NCI-H1694 (cell line): ENCODE measurements at regions not wholly inside any gene's neighbourhood (a gene's known extent, or its start where the extent isn't known, plus 50 kb on each side); places are given as distances from the start of the nearest gene placed in this dataset.
"Not testable (repeated sequence)": the region's sequence is repeated elsewhere in the genome, so short reads cannot be mapped to it uniquely, and the experiment has no call there.

Source experiments
- DNase-seq: peaks from one replicate; lab custom pipeline; 2025; lab: John Stamatoyannopoulos, UW

DNA sequence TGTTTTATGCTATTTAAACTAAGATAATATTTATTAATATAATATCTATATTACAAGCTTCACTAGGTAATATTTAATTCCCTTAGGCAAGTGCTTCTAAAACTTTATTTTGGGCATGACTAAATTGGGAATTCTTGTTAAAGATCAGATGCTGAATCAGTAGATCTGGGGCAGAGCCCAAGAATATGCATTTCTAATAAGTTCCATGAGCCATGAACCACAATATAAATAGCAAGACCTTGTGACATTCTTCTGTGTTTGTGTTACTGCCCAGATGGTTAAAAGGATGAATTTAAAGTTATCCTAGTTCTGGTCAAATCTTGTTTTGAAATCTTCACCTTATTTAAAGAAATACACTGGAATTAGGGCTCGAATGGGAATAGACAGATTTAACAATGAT is 258.4 kb upstream of the CACNA2D1 start:
- DNase-seq = no peak

DNA sequence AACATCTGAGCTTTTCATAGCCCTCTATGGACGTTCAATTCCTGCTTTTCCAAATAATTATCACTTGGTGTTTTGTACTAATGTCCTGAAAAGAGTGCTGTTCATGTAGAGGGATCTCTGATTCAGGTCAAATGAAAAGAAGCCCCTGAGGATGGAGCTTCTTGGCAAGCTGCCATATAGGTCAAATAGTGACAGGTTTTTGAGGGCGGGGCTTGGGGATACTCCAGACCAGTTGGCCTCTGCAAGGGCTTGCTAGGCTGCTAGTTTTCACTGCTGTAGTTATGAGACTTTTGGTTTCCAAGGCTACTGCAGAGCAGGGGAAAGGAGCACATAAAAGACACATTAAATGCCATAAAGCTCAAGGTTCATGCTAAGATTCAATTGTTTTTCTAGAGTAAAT is 257.2 kb upstream of the CACNA2D1 start:
- no peak for DNase-seq

DNA sequence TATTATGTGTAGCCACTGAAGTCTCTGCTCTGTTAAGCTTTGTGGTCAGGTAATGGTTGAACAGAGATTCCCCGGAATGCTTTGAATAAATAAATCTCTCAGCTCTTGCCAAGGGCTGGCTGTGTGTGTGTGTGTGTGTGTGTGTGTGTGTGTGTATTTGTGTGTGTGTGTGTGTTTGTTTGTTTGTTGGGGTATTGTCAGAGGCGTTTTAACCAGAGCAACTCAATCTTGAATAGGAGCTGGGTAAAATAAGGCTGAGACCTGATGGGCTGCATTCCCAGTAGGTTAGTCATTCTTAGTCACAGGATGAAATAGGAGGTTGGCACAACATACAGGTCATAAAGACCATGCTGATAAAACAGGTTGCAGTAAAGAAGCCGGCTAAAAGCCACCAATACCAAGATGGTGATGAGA is 256.2 kb upstream of the CACNA2D1 start:
- DNase-seq = no peak

DNA sequence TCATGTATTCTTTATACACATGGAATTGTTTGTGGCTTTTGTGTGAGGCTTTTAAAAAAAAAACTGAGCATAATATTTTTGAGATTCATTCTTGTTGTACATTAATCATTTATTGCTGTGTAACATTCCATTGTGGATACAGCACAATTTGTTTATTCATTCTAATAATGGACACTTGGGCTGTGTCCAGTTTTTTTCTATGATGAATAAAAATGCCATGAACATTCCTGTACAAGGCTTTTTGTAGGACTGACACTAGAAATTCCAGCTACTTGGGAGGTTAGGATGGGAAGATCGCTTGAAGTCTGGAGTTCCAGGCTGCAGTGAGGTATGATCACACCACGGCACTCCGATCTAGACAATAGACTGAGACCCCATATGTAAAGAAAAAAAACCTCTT is 254.3 kb upstream of the CACNA2D1 start:
- DNase-seq = no peak

DNA sequence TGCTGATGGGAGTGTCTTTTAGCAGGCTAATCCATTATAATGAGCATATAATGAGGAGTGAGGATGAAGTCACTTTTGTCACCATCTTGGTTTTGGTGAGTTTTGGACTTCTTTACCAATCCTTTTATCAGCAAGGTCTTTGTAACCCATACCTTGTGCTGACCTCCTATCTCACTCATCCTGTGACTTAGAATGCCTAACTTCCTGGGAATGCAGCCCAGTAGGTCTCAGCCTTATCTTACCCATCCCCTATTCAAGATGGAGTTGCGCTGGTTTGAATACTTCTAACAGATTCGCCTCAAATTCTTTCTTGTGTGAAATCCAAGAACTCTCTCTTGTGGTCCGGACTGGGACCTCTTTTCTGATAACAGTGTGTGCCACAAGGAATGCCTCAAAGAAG is 253.1 kb upstream of the CACNA2D1 start:
- no peak for DNase-seq

DNA sequence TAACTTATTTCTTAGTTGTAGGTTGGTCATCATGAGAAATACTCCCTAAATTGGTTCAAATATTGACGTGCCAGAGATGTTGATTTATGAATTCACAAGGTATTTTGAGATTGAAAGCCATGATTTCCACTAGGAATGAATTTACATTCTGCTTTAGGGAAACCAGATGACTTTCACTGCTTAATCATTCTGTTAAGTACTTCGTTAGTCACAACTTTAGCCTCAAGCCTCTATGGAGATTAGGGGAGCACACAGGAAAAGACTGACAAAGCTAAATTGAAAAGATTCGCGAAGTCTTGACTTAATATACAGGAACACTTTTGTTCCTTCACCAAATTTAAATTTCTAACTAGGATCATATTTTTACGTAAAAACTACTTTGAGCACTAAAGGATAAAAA is 250.4 kb upstream of the CACNA2D1 start:
- no peak for DNase-seq

DNA sequence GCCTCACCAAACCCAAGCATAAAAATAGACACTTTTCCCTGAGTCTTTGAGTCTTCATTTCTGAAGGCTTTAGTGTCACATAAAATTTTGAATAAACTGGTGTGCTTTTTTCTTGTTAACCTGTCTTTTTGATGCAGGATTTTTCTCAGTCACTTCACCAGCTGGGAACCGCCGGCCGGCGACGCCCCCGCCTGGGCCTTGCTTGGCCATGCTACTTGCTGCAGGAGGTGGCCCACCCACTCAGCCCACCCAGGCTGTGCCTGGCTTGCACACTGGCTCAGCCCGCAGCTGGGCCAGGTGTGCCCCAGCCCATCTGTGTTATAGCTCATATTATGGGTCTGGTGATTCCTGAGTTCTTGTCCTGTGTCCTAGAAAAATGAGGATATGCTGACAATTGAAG is 247.4 kb upstream of the CACNA2D1 start:
- DNase-seq = no peak

DNA sequence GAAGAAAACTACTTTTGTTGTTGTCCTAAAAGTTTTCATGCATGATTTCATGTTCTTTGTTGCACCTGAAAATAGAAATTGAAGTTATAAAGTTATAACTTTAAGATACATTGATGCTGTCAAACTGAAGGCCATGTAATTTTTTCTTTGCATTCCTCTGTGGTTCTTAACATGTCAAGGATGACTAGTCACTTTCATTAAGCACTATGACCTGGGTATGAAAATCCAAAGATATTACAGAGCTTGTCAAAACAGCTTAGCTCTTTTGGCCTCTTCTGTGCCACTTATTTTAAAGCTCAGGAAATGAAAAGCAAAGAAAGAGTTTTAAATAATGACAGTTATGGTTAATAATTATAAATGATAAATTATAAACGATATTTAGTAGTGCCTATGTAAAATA is 241.6 kb upstream of the CACNA2D1 start:
- DNase-seq = no peak

DNA sequence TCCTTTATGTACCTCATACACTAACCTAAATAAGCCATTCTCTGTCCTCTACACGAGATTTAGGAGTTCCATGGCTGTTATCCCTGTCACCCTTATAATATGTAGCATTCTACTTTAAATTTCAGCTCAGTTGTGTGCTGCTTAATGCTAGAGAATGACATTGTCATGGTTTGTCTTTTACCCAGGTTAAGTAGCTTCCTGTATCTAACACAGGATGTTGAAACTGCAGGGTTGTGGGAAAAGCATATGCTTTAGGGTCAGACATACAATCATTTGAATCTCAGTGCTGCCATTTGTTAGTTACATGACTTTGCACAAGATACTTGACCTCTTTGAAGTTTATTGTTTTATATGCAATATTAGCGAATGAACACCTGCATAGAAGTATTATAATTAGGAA is 235.1 kb upstream of the CACNA2D1 start:
- no peak for DNase-seq

DNA sequence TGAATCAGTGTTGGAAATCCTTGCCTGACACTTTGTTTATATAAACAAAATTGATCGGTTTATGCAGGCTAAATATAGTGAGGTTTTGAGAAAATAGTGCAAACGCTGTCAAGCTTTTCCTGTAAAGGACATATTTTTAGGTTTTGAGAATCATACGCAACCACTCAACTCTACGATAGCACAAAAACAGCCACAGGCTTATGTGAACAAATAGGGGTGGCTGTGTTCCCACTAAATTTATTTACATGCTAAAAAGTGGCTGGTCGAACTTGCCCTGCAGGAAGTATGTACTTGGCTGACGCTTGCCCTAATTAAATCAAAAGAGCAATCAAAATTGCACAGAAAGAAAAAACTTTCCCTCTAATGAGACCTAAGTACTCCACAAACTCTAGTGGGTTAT is 234.7 kb upstream of the CACNA2D1 start:
- DNase-seq = no peak

DNA sequence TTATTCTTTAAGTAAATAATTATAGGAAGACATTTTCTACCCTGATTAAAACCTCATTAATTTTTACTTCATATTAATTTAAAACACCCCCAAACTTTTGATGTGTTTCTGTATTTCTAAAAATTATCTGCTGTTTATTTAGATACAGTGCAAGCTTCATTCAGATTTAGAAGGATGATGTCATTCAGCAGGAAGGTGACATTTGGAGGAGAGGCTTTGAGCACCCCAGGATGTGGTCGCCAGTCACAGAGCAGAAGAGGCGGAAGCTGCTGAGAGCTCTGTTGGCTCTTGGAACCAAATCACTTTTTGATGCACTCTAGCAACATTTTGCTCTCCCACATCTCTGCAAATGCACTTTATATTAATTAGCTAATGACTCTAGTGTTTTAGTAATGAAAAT is 233.9 kb upstream of the CACNA2D1 start:
- DNase-seq = no peak

DNA sequence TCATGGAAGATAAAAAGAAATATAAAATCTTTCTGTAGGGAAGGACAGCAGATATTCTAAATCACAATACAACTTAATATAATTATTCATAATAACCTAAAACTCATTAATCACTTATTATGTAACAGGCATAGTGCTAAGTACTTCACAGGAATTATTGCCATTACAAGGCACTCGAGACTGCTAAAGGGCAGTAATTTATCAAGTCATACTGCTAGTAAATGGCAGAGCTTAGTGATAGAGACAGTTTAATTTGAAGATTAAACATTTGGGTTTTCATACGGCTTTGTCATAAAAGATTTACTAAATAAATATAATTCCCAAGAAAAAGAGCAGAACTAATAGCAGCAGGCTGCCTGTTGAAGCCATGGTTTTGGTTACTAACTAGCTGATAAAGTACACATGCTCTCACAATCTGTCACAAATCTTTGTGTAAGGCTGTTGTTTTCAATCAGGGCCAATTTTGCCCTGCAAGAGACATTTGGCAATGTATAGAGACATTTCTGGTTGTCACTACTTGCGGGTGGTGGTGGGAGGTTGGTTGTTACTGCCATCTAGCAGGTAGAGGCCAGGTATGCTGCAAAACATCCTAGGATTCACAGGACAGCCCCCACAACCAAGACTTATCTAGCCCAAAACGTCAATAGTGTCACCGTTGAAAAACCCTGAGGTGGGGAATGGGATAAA is 233.3 kb upstream of the CACNA2D1 start:
- DNase-seq = peak; percentile 77

DNA sequence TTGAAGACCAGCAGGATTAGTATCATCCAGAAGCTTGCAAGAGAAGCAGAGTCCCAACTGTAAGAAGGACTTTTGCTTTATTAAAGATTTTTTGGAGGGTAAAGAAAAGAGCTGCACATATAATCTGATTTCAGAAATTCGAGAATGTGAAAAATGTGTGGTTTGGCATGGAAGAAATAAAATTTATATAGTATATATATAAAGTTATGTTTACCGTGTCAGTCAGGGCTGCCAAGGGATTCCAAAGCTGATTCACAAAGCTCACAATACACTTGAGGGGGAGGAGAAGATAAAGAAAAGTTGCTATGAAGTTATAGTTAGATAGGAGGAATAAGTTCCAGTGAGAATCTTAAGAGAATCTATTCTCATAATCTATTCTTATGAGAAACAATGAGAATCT is 231.8 kb upstream of the CACNA2D1 start:
- no peak for DNase-seq

DNA sequence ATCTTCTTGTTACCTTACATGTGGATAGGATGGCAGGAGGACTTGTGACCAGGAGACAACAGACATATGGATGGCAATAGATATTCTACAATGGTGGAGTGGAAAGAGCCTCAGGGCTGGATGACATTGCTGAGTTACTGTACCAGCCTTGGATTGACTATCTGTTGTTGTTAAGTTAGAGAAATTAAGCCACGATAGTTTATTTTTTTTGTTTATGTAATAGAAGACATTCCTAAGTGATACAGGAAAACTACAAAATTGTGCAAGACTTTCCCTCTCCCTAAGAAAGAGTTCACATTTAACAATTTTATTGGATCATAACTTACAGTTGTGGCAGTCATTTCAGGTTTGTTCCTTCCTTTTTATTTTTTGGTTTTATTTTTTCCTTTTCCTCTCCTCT is 230.7 kb upstream of the CACNA2D1 start:
- no peak for DNase-seq

DNA sequence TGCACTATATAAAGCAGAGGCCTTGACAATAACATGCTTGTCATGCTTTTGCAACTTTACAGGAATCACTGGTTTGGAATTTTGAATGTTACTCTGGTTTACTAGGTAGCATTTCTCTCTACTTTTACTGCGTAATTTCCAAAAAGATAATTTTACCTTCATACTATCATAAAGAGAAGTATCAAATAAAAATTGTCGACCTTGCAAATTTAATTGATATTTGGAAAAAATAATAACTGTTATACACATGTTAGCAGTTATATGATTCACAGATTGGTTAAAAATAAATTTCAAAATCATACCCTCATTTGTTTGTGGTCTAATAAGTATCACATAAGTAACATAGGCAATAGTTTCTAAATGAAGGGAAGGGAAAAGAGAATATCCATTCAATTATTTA is 228.5 kb upstream of the CACNA2D1 start:
- DNase-seq = no peak

DNA sequence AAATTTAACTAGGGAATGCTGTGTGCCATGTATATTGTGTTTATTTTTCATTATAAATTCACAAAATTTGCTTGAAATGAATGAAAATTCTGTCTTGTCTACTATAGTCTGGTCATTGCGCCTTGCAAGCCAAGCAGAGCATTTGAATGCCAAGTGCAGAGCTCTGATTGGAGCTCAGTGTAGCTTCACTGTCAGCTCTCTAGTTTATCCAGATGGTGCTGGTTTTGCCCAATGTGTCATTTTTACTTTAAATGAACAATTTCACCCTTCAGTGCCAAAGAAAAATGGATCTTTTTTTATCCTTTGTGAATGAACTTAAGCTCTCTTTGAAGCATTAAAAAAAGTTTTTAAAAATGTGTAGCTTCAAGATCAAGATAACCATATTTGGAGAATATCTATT is 225.6 kb upstream of the CACNA2D1 start:
- no peak for DNase-seq

DNA sequence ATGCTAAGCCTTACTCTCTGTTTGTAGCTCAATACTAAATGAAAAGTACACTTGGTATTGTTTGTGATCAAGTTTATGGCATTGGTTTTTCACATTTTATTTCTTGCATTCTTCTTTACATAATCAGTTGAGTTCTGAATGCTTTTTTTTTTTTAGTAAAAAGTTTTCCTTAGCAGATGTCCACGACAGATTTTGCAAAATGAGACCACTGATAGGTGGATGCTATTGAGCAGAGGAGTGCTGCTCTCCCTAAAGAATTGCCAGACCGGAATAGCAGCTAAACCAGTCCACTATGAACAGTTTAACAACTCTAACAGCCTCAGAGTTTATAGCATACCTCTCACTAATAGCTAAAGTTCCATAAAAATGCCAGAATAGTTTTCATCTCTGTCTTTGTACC is 225.1 kb upstream of the CACNA2D1 start:
- no peak for DNase-seq

DNA sequence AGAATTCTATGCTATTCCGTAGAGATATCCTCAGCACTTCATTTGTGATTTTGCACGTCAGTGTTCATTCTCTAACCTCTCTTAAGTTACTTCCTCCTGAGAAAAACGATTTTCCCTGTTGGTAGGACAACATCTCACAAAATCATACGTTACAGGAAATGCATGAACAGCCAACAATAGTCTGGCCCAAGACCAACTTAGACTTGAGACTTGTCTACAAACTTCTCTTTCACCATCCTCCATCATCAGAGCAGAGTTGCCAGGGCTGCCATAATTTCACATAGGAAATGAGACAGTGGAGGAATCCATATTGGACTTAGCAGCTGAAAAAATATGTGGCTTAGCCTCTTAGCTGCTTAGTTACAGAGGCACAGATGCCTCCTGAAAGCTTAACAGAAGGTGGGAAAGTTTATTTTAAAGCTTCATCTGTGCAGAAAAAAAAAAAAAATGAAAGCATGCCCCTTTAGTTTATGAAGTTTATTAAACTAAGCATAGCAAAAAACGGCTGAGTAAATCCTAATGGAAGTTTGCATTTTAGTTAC is 222.5 kb upstream of the CACNA2D1 start:
- DNase-seq = no peak

DNA sequence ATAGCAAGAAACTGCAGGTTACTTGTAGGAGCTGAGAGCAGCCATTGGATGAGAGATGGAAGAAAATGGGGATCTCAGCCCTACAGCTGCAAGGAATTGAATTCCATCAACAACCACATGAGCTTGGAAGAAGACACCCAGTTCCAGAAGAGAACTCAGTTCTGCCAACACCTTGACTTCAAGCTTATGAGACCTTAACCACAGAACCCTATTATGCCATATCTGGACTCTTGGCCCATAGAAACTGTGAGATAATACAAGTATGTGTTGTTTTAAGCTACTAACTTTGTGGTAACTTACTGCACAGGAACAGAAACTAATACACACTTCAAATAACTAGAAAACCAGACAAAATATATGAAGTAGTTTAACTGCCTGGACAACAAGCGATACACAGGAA is 212.4 kb upstream of the CACNA2D1 start:
- no peak for DNase-seq

DNA sequence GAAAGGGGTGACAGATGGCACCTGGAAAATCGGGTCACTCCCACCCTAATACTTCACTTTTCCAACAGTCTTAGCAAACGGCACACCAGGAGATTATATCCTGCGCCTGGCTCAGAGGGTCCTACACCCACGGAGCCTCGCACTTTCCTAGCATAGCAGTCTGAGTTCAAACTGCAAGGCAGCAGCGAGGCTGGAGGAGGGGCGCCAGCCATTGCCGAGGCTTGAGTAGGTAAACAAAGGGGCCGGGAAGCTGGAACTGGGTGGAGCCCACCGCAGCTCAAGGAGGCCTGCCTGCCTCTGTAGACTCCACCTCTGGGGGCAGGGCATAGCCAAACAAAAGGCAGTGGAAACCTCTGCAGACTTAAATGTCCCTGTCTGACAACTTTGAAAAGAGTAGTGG is 206.5 kb upstream of the CACNA2D1 start:
- DNase-seq = not testable (repeated sequence)

DNA sequence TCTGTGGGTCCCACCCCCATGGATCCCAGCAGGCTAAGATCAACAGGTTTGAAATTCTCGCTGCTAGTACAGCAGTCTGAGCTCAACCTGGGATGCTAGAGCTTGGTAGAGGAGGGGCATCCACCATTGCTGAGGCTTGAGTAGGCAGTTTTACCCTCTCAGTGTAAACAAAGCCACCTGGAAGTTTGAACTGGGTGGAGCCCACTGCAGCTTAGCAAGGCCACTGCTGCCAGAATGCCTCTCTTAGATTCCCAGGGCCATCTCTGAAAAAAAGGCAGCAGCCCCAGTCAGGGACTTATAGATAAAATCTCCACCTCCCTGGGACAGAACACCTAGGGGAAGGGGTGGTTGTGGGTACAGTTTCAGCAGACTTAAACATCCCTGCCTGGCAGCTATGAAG is 190.0 kb upstream of the CACNA2D1 start:
- DNase-seq = no peak

DNA sequence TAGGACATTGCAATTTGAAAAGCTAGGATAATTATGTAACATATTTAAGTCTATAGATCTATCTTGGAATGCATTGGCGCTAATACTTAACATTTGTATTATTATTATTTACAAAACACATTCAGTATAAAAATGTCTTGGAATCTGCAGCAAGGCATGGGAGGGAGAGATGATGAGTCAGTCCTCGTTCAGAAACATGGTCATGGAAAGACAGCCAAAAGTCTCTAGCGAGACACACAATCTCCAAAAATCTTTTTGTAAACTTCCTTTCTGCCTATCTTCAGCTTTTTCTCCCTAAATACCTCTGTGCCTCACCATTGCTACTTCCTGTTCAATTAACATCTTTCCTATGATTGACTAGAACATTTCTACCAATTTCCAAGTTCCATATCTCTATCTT is 188.4 kb upstream of the CACNA2D1 start:
- DNase-seq = no peak

DNA sequence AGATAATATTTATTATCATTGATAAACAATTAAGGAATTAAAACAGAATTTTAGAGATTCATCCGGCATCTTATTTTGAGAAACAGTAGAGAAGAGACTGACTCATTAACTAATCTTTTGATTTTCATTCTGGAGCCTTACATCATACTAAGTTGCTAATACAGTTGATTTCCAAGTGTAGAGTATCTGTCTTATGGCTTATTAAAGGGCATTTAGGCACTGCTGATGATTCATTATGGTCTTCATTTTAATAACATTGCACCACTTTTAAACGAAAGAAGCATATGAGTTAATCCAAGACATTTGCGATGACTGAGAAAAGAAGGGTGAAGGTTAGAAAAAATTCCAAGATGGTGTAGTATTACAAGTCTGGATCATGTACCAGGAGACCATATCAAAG is 186.0 kb upstream of the CACNA2D1 start:
- DNase-seq = no peak

DNA sequence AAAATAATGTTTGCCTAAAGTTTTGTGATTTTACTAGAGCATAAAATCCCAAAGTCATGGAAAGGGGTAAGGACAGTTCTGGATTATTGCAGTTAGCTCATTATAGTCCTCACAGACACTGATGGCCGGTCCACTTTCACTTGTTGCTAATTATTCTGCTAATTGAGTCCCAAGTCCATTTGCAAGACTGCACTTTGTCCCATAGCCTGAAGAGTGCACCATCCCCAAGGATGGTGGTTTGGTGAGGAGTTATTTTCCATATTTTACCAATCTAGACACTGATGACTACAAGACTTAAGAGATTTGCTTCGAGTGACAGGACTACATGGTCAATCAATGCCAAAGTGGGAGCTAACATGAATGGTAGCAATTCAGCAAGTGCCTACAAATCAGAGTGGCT is 181.8 kb upstream of the CACNA2D1 start:
- DNase-seq = no peak
